Mesothelial cell of epicardium (in vitro differentiated cells): ENCODE measurements at regions not wholly inside any gene's neighbourhood (a gene's known extent, or its start where the extent isn't known, plus 50 kb on each side); places are given as distances from the start of the nearest gene placed in this dataset.

Source experiments
- DNase-seq, 2 experiments: peaks; one replicate each; pipeline ENCODE4 v3.0.0; 2021; ENCODE audit warnings: low spot score in 2 of 2; ENCODE audit not compliant: unreplicated experiment in 2 of 2
- H3K27ac Mint-ChIP-seq: 2 replicates; pipeline ENCODE4 v1.8.0; 2021; ENCODE audit warnings: mixed read lengths
- H3K27me3 Mint-ChIP-seq: 2 replicates; pipeline ENCODE4 v1.8.0; 2021; ENCODE audit warnings: low read depth, mixed read lengths
- H3K36me3 Mint-ChIP-seq: 2 replicates; pipeline ENCODE4 v1.8.0; 2021; ENCODE audit warnings: mixed read lengths
- H3K4me1 Mint-ChIP-seq: 2 replicates; pipeline ENCODE4 v1.8.0; 2021; ENCODE audit warnings: mixed read lengths
- H3K4me3 Mint-ChIP-seq: 2 replicates; pipeline ENCODE4 v1.8.0; 2021; ENCODE audit warnings: mild to moderate bottlenecking, moderate library complexity, mixed read lengths
- H3K9me3 Mint-ChIP-seq: 2 replicates; pipeline ENCODE4 v1.8.0; 2021; ENCODE audit warnings: mixed read lengths
- CTCF ChIP-seq: fragments of 200-600 bp; sonication (generic); IDR thresholded peaks from one replicate; pipeline ENCODE4 v1.5.0; 2021; ENCODE audit warnings: antibody characterized with exemption; ENCODE audit not compliant: unreplicated experiment

- Mint-ChIP-seq H3K4me1 (no peaks in the 10 kb centered on the region), H3K27ac (no peak overlapping the region), H3K36me3 (no peaks in the 10 kb centered on the region), H3K9me3 (no peaks in the 10 kb centered on the region), H3K27me3 (peaks cover 19% of the 10 kb centered on the region), H3K4me3 (no peak overlapping the region)
- no peak for TF ChIP-seq CTCF
- no peak for DNase-seq
Observed at GRCh38 chr5:167309941-167310517, 981.4 kb upstream of the WWC1 start.

GRCh38 chr5:167311340-167311739 is 980.1 kb upstream of the WWC1 start:
- Mint-ChIP-seq H3K9me3 (no peaks in the 10 kb centered on the region), H3K27ac (no peak overlapping the region)
- no peak for DNase-seq

GRCh38 chr5:167312225-167312624 is 979.2 kb upstream of the WWC1 start:
- TF ChIP-seq CTCF, result no peak
- peaks cover 3% of the 10 kb centered on the region for H3K27me3 Mint-ChIP-seq
- no peak for DNase-seq
- H3K4me3 Mint-ChIP-seq, result no peak overlapping the region
- H3K4me1 Mint-ChIP-seq, result no peaks in the 10 kb centered on the region
- no peaks in the 10 kb centered on the region for H3K36me3 Mint-ChIP-seq
- H3K27ac Mint-ChIP-seq, result no peak overlapping the region
- no peaks in the 10 kb centered on the region for H3K9me3 Mint-ChIP-seq

More at GRCh38 chr5:167311340-167311739, 980.1 kb upstream of the WWC1 start:
- H3K36me3 Mint-ChIP-seq, result no peaks in the 10 kb centered on the region
- H3K4me3 Mint-ChIP-seq, result no peak overlapping the region
- TF ChIP-seq CTCF, result no peak
- H3K4me1 Mint-ChIP-seq, result no peaks in the 10 kb centered on the region
- peaks cover 8% of the 10 kb centered on the region for H3K27me3 Mint-ChIP-seq

- Mint-ChIP-seq H3K9me3 (no peaks in the 10 kb centered on the region), H3K27ac (no peak overlapping the region), H3K4me1 (no peaks in the 10 kb centered on the region), H3K4me3 (no peak overlapping the region), H3K27me3 (no peaks in the 10 kb centered on the region), H3K36me3 (no peaks in the 10 kb centered on the region)
- no peak for DNase-seq
- TF ChIP-seq CTCF, result no peak
Observed at GRCh38 chr5:167315762-167316161, 975.7 kb upstream of the WWC1 start.

- Mint-ChIP-seq H3K36me3 (no peaks in the 10 kb centered on the region), H3K4me3 (no peak overlapping the region), H3K27me3 (no peaks in the 10 kb centered on the region), H3K4me1 (no peaks in the 10 kb centered on the region), H3K27ac (no peak overlapping the region), H3K9me3 (no peaks in the 10 kb centered on the region)
- no peak for DNase-seq
- no peak for TF ChIP-seq CTCF
Observed at GRCh38 chr5:167317884-167318283, 973.6 kb upstream of the WWC1 start.

- Mint-ChIP-seq H3K9me3 (no peaks in the 10 kb centered on the region), H3K4me3 (no peak overlapping the region), H3K36me3 (no peaks in the 10 kb centered on the region), H3K27ac (no peak overlapping the region), H3K27me3 (no peaks in the 10 kb centered on the region), H3K4me1 (no peaks in the 10 kb centered on the region)
- TF ChIP-seq CTCF, result no peak
- no peak for DNase-seq
Observed at GRCh38 chr5:167319243-167319642, 972.2 kb upstream of the WWC1 start.
